ENCODE measurements at regions not wholly inside any gene's neighbourhood (a gene's known extent, or its start where the extent isn't known, plus 50 kb on each side); places are given as distances from the start of the nearest gene placed in this dataset.

GRCh38 chr10:9834434-9834833, 1183.2 kb upstream of the CELF2 start:
- Histone ChIP-seq H2BK20ac (ENCODE audit: low read depth, low read length) (no peak overlapping the region), H3K14ac (replicated peaks; ENCODE audit: low read depth, low read length) (no peak overlapping the region), H2AK9ac (replicated peaks; ENCODE audit: low read depth, low read length, poor library complexity) (no peak overlapping the region), H2BK120ac (ENCODE audit: low read depth, low read length) (no peak overlapping the region), H3K9ac (ENCODE audit: low read depth, low read length) (no peak overlapping the region), H3K4me1 (ENCODE audit: control insufficient read depth, insufficient read depth, low read length) (no peaks in the 10 kb centered on the region; the same call in 1 of the 2 replicates), H3K56ac (ENCODE audit: extremely low read depth, insufficient read depth, low read length) (no peak overlapping the region), H3K23ac (ENCODE audit: low read depth, low read length) (no peak overlapping the region), H3K36me3 (ENCODE audit: control insufficient read depth, insufficient read depth, low read length) (no peaks in the 10 kb centered on the region), H3K18ac (ENCODE audit: low read depth, low read length) (no peak overlapping the region), H3K4ac (ENCODE audit: low read depth, low read length) (no peak overlapping the region), H3K79me1 (ENCODE audit: low read depth in 1 of 2, low read length in 2 of 2) (no peaks in the 10 kb centered on the region), H2BK5ac (ENCODE audit: low read depth, low read length, poor library complexity, severe bottlenecking) (no peak overlapping the region), H4K8ac (ENCODE audit: low read depth in 2 of 2, low read length in 2 of 2) (no peak overlapping the region), H3K4me3 (ENCODE audit: insufficient read depth, low read depth, low read length) (no peak overlapping the region), H2AFZ (replicated peaks; ENCODE audit: low read length, poor library complexity) (no peak overlapping the region), H2BK15ac (ENCODE audit: low read depth, low read length) (no peak overlapping the region), H4K91ac (ENCODE audit: insufficient read depth, low read depth, low read length) (no peak overlapping the region), H4K5ac (ENCODE audit: low read depth, low read length) (no peak overlapping the region), H3K4me2 (ENCODE audit: low read depth, low read length) (no peak overlapping the region), H3K9me1 (ENCODE audit: insufficient read depth, low read length) (no peaks in the 10 kb centered on the region), H3K27ac (ENCODE audit: insufficient read depth, low read length) (no peak overlapping the region), H2AK5ac (ENCODE audit: low read depth, low read length) (no peak overlapping the region), H3K27me3 (ENCODE audit: control insufficient read depth, insufficient read depth, low read length) (no peaks in the 10 kb centered on the region), H3K9me3 (ENCODE audit: control insufficient read depth, insufficient read depth, low read length) (no peaks in the 10 kb centered on the region), H4K20me1 (ENCODE audit: insufficient read depth, low read length) (no peaks in the 10 kb centered on the region)
- ATAC-seq (ENCODE audit: low read depth) (no peak), DNase-seq (no peak)
- CTCF ChIA-PET: no interaction called here
- in situ Hi-C loops (cut with MboI; ENCODE audit: low sequenced_read_pairs): no loop called here
- BruUV-seq (replicated peaks): no TSS peak
- dilution Hi-C loops (cut with HindIII; ENCODE audit: low sequenced_read_pairs, unreplicated experiment): no loop called here
- no CpG with 5 or more reads among the region's 1 CpG for WGBS, 2 experiments (ENCODE audit: extremely low coverage in 2 of 2, insufficient read length in 1 of 2)
- POLR2A ChIA-PET (ENCODE audit: unreplicated experiment): no interaction called here
- intact Hi-C loops (cut with micrococcal nuclease): no loop called here
- TF ChIP-seq SMC3 (IDR thresholded peaks at IDR 0.05; ENCODE audit: low read depth, low read length) (no peak), CEBPB (IDR thresholded peaks at IDR 0.05; ENCODE audit: low read depth, low read length) (no peak), FOS (IDR thresholded peaks at IDR 0.05; ENCODE audit: low read depth, low read length) (no peak), RFX5 (IDR thresholded peaks at IDR 0.05; ENCODE audit: low read depth, low read length) (no peak), MXI1 (IDR thresholded peaks at IDR 0.05; ENCODE audit: borderline replicate concordance, low read depth, low read length) (no peak), BHLHE40 (IDR thresholded peaks at IDR 0.05; ENCODE audit: low read depth, low read length) (no peak), MAFK (IDR thresholded peaks at IDR 0.05; ENCODE audit: low read depth, low read length) (no peak), RCOR1 (IDR thresholded peaks at IDR 0.05; ENCODE audit: insufficient replicate concordance, low read length) (no peak), ELK1 (IDR thresholded peaks at IDR 0.05; ENCODE audit: borderline replicate concordance, low read depth, low read length) (no peak), CTCF (conservative IDR thresholded peaks at IDR 0.05; ENCODE audit: low read depth, low read length) (no peak), MAZ (IDR thresholded peaks at IDR 0.05; ENCODE audit: borderline replicate concordance, low read depth, low read length) (no peak), RAD21 (IDR thresholded peaks at IDR 0.05; ENCODE audit: low read length) (no peak), NFE2L2 (IDR thresholded peaks at IDR 0.05; ENCODE audit: low read depth, low read length) (no peak), POLR2A (IDR thresholded peaks at IDR 0.05; ENCODE audit: low read depth, low read length) (no peak), CHD1 (IDR thresholded peaks at IDR 0.05; ENCODE audit: low read depth, low read length) (no peak)
- TF ChIP-seq, protein P1, sequence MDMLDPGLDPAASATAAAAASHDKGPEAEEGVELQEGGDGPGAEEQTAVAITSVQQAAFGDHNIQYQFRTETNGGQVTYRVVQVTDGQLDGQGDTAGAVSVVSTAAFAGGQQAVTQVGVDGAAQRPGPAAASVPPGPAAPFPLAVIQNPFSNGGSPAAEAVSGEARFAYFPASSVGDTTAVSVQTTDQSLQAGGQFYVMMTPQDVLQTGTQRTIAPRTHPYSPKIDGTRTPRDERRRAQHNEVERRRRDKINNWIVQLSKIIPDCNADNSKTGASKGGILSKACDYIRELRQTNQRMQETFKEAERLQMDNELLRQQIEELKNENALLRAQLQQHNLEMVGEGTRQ (IDR thresholded peaks at IDR 0.05; ENCODE audit: low read depth, low read length): no peak

Data from IMR-90 (cell line).